Stimulated activated CD4-positive, alpha-beta T cell treated with anti-CD3 and anti-CD28 coated beads, Interleukin-4, amount 100 ng/mL, for 1 hour (primary cell): ENCODE measurements at regions not wholly inside any gene's neighbourhood (a gene's known extent, or its start where the extent isn't known, plus 50 kb on each side); places are given as distances from the start of the nearest gene placed in this dataset.
A peak's percentile ranks its signal among the peaks of the same experiment; 100 is the strongest.
"Not testable (repeated sequence)": the region's sequence is repeated elsewhere in the genome, so short reads cannot be mapped to it uniquely, and the experiment has no call there.

ENCODE experiments used
- DNase-seq: peaks from one replicate; pipeline ENCODE4 v3.0.0-alpha.2; 2020

DNA sequence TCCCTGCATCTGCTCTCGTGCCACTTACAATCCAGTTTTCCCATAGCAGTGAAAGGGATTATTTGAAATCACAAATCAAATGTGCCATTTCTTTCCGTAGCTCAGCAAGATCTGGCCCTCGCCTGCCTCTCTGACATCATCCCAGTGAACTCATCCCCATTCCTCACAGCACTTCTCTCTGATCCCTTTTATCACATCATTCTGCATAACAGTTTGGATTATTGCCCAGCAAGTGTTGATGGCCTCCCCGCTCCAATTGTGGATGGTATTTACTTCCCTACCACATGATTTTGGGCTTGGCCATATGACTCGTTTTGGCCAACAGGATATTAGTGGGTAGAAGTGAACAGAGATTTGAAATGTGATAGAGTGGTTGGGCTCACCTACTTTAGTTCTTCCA, 185.0 kb downstream of the NPIPA7 start:
- not testable (repeated sequence) for DNase-seq

GRCh38 chr16:16565326-16565725, 186.4 kb downstream of the NPIPA7 start:
- not testable (repeated sequence) for DNase-seq

GRCh38 chr16:16570055-16570454, 191.1 kb downstream of the NPIPA7 start:
- DNase-seq = not testable (repeated sequence)

GRCh38 chr16:16570874-16571273, 191.9 kb downstream of the NPIPA7 start:
- DNase-seq = not testable (repeated sequence)

DNA sequence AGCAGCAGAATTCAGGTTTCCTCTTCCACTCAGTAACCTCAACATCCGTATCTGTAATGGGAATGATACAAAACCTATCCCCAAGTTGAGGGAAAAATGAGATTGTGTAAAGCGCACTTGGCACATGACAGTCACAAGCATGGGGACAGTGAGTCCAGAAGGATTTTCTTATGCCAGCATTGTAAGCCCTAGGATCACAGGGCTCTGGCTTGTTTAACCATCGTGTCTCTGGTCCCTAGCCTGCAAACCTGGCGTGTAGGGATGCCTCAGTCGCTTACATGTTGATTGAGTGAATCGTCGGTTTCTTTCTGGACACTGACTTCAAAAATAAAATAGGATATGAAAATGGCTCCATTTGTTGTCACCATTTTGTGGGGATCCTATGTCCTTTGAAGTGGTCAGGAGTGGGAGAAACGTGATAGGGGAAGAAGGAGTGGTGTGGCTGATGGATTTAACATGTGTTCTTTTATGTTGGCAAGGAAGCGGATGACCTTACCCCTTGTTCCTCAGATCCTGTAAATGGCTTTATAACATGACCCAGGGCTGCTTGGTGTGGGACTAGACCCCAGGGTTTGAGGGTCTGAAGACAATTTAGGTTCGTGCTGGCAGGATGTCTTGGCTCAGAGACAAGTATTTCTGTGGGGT, 193.3 kb downstream of the NPIPA7 start:
- not testable (repeated sequence) for DNase-seq

GRCh38 chr16:16577062-16577461, 198.1 kb downstream of the NPIPA7 start:
- DNase-seq = not testable (repeated sequence)

GRCh38 chr16:16578701-16579100, 199.8 kb downstream of the NPIPA7 start:
- DNase-seq = no peak

DNA sequence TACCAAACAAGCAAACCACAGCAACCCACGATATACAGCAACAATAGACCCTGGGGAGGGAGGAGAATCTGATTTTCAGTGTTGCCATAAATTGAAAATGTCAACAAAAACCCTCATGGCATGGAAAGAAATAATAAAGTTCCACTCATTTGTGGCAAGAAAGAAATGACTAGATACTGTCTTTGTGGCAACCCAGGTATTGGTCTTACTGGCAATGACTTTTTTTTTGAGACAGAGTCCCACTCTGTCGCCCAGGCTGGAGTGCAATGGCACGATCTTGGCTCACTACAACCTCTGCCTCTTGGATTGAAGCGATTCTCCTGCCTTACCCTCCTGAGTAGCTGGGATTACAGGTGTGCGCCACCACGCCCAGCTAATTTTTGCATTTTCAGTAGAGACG, 204.0 kb downstream of the NPIPA7 start:
- DNase-seq = not testable (repeated sequence)

- DNase-seq = not testable (repeated sequence)
These were observed 207.2 kb downstream of the NPIPA7 start for GRCh38 chr16:16586073-16586651.

DNA sequence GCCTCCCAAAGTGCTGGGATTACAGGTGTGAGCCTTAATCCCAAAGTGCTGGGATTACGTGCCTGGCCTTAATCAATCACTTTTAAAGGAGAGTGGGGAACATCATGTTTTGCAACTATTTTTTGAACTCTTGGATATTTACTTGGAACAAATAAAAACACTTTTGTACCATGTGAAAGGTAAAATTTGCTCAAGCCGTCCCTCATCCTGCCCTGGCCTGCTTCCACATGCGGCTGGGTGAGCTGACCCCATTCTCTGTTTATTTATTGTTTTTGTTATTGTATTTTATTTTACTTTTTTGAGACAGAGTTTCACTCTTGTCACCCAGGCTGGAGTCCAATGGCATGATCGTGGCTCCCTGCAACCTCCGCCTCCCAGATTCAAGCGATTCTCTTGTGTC, 208.0 kb downstream of the NPIPA7 start:
- DNase-seq = not testable (repeated sequence)

DNA sequence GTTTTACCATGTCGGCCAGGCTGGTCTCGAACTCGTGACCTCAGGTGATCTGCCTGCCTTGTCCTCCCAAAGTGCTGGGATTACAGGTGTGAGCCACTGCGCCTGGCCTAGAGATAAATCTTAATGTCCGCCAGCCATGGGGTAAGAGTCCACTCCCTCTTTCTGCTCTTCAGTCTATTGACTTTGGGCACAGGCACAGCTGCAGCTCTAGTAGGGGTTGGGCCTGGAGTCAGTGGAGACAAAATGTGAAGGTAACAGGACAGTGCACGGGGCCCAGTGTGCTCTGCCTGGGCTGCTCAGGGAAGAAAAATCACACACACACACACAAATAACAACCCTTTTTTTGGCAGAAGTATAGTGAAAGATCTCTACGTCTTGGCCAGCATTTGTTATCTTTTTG, 209.5 kb downstream of the NPIPA7 start:
- DNase-seq = not testable (repeated sequence)

GRCh38 chr16:16590654-16591318, 211.8 kb downstream of the NPIPA7 start:
- not testable (repeated sequence) for DNase-seq

DNA sequence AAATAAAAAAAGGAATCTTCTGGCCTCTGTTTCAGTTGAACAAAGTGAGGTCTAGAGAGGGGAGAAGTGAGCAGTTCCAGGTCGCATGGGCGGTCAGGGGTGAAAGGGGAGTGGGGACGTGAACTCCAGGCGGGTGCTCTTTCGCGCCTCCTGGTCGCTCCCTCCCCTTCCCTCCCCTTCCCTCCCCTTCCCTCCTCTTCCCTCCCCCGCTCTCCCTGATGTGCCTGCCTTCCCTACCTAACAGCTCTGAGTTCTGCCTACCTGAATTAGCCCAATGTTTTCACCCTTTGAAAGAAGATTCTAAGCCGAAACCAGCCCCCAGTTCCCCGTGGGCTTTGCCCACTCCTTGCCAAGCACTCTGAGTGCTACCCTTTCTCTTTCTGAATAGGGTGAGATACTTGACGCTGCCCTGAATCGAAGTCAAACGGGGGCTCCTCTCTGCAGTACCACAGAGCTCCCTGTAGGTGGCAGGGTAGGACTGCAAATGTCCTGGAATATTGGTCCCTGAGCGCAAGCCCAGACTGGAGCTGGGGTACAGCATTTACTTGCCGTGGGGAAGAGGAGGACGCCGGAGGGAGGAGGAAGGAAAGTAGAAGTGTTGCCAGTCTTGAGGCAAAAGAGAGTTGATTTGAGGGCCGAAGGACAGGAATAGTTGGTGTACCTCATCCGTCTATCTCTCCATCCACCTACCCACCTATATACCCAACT, 214.4 kb downstream of the NPIPA7 start:
- DNase-seq = peak; percentile 32

- not testable (repeated sequence) for DNase-seq
These were observed 216.2 kb downstream of the NPIPA7 start for GRCh38 chr16:16595029-16595718.

DNA sequence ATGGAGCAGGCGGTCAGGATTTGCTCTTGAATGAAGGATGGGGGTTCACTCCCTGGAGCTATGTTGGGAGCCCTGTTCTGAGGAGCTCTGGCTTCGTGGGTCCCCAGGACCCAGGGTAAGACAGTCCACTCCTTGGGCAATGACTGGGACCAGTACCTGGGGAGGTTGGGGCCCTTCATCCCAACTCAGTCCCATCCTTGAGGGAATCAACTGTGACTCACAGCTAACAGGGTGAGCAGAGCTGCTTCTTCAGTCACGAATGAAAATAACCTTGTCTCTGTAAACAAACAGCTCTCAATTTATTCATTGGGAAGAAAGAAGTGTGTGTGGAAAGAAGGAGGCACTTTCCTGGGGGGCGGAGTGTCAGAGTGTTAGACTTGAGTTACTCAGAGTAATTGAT, 222.3 kb downstream of the NPIPA7 start:
- not testable (repeated sequence) for DNase-seq

- DNase-seq = not testable (repeated sequence)
These were observed 228.6 kb downstream of the NPIPA7 start for GRCh38 chr16:16607401-16608082.

DNA sequence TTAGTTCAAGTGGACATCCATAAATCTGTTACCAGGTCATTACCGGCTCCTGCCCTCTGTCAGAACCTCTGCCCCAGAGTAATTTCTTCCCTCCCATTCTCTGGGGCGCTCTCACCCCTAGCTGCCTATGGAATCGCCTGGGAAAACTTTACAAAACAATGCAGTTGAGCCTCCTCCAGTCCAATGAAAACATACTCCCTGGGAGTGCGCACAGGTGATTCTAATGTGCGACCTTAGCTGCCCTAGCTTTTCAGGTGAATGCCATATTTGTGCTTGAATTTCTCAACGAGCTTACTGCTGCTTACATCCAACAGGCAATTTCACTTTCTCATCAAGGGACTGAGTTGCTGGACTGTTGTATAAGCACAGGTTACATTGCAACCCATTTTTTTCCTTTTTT, 230.7 kb downstream of the NPIPA7 start:
- not testable (repeated sequence) for DNase-seq

- not testable (repeated sequence) for DNase-seq
These were observed 231.5 kb downstream of the NPIPA7 start for GRCh38 chr16:16610389-16610967.

DNA sequence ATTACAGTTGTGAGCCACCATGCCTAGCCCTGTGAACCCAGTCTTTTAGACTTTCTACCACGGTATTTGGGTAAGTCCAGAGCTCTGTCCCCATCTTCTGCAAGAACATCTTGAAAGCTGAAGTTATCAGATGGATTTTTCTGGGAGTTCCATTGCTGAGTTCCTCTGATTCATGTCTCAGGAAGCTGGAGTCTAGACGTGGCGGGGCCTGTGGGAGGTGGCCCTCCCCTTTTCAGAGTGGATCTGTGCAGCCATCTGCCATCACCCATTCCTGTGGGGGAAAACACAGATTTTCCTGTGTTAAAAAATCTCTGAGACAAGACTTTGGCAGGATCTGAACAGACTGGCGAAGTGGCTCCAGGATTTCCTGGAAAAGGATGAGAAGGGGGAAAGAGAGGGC, 234.3 kb downstream of the NPIPA7 start:
- DNase-seq = not testable (repeated sequence)

DNA sequence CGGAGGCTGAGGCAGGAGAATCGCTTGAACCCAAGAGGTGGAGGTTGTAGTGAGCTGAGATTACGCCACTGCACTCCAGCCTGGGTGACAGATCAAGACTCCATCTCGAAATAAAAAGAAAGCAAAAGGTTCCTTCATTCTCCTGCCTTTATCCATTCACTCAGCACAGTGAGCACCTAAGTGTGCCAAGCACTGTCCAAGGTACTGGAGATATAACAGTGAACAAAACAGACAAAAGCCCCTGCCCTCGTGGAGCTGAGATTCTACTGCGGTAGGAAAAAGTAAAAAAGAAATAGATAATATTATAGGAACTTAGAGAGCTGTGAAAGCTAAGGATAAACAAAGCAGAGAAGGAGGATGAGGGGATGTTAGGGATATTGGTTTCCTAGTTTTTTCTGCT, 235.5 kb downstream of the NPIPA7 start:
- DNase-seq = not testable (repeated sequence)

- not testable (repeated sequence) for DNase-seq
These were observed 240.1 kb downstream of the NPIPA7 start for GRCh38 chr16:16618963-16619465.

- DNase-seq = not testable (repeated sequence)
These were observed 245.4 kb downstream of the NPIPA7 start for GRCh38 chr16:16624367-16624766.
